GM15510 (cell line): ENCODE measurements at regions not wholly inside any gene's neighbourhood (a gene's known extent, or its start where the extent isn't known, plus 50 kb on each side); places are given as distances from the start of the nearest gene placed in this dataset.

Experiments used
- POLR2A ChIP-seq: IDR thresholded peaks from 3 replicates; pipeline ENCODE4 v1.6.1; 2011; ENCODE audit warnings: borderline replicate concordance; ENCODE audit not compliant: insufficient read length; ENCODE audit errors: extremely low read depth

- no peak for TF ChIP-seq POLR2A
These were observed 85.2 kb upstream of the ITGA4 start for GRCh38 chr2:181371782-181372645.

- no peak for TF ChIP-seq POLR2A
These were observed 84.5 kb upstream of the ITGA4 start for GRCh38 chr2:181372646-181373040.

- TF ChIP-seq POLR2A = no peak
These were observed 82.2 kb upstream of the ITGA4 start for GRCh38 chr2:181374781-181375675.

- no peak for TF ChIP-seq POLR2A
These were observed 80.7 kb upstream of the ITGA4 start for GRCh38 chr2:181376442-181376841.

- no peak for TF ChIP-seq POLR2A
These were observed 80.2 kb upstream of the ITGA4 start for GRCh38 chr2:181376999-181377398.

- no peak for TF ChIP-seq POLR2A
These were observed 78.7 kb upstream of the ITGA4 start for GRCh38 chr2:181378491-181378890.

- TF ChIP-seq POLR2A = no peak
These were observed 76.6 kb upstream of the ITGA4 start for GRCh38 chr2:181380581-181380980.

GRCh38 chr2:181384923-181385322, 72.3 kb upstream of the ITGA4 start:
- no peak for TF ChIP-seq POLR2A

- no peak for TF ChIP-seq POLR2A
These were observed 67.7 kb upstream of the ITGA4 start for GRCh38 chr2:181389524-181389923.

GRCh38 chr2:181393472-181393871, 63.7 kb upstream of the ITGA4 start:
- no peak for TF ChIP-seq POLR2A

GRCh38 chr2:181394741-181395437, 62.3 kb upstream of the ITGA4 start:
- TF ChIP-seq POLR2A = no peak

GRCh38 chr2:181395851-181396250, 61.3 kb upstream of the ITGA4 start:
- TF ChIP-seq POLR2A = no peak

GRCh38 chr2:181396256-181397123, 60.7 kb upstream of the ITGA4 start:
- TF ChIP-seq POLR2A = no peak

- TF ChIP-seq POLR2A = no peak
These were observed 59.9 kb upstream of the ITGA4 start for GRCh38 chr2:181397331-181397730.
